H1 (cell line): ENCODE measurements at regions not wholly inside any gene's neighbourhood (a gene's known extent, or its start where the extent isn't known, plus 50 kb on each side); places are given as distances from the start of the nearest gene placed in this dataset.
A peak's percentile ranks its signal among the peaks of the same experiment; 100 is the strongest.

Experiments
- CTCF ChIA-PET: fragments of 300-600 bp; sonication (Branson Sonifier 250); formaldehyde crosslinking; loops from one replicate; lab custom pipeline; 2021; ENCODE audit not compliant: partially characterized antibody; lab: Charles Lee
- POLR2A ChIA-PET: fragments of 300-600 bp; sonication (Branson Sonifier 250); formaldehyde crosslinking; loops from one replicate; lab custom pipeline; 2021; ENCODE audit warnings: inconsistent platforms; ENCODE audit not compliant: partially characterized antibody; lab: Charles Lee
- DNase-seq, 2 experiments: peaks; one replicate each; pipeline versions ENCODE4 v3.0.0 to v3.0.0-alpha.2; 2010 to 2022; ENCODE audit warnings: low spot score in 2 of 2, low read depth in 1 of 2, mixed read lengths in 1 of 2
- FAIRE-seq: peaks from 2 replicates; lab custom pipeline; 2011; peaks lifted over from hg19 to GRCh38; lab: Jason Lieb, UNC
- H2AFZ ChIP-seq: 2 replicates; pipeline ENCODE4 v1.8.1; 2012; ENCODE audit warnings: low read length, inconsistent platforms
- H2AK5ac ChIP-seq: 2 replicates; pipeline ENCODE4 v1.6.1; 2013; ENCODE audit warnings: low read depth, low read length
- H2BK120ac ChIP-seq: replicated peaks from 2 replicates; pipeline ENCODE3; 2013; ENCODE audit warnings: low read depth, low read length, inconsistent platforms
- H2BK12ac ChIP-seq: 2 replicates; pipeline ENCODE4 v1.6.1; 2013; ENCODE audit warnings: low read depth, low read length
- H2BK15ac ChIP-seq: 2 replicates; pipeline ENCODE4 v1.6.1; 2013; ENCODE audit warnings: low read length
- H2BK20ac ChIP-seq: 2 replicates; pipeline ENCODE4 v1.6.1; 2013; ENCODE audit warnings: low read length
- H2BK5ac ChIP-seq: 2 replicates; pipeline ENCODE4 v1.6.1; 2013; ENCODE audit warnings: low read depth, low read length
- H3K14ac ChIP-seq: 2 replicates; pipeline ENCODE4 v1.6.1; 2013; ENCODE audit warnings: inconsistent platforms; ENCODE audit not compliant: insufficient read length
- H3K18ac ChIP-seq: 2 replicates; pipeline ENCODE4 v1.6.1; 2013; ENCODE audit warnings: low read length; ENCODE audit errors: extremely low read depth
- H3K23ac ChIP-seq: 2 replicates; pipeline ENCODE4 v1.6.1; 2013; ENCODE audit warnings: inconsistent platforms; ENCODE audit not compliant: insufficient read length
- H3K23me2 ChIP-seq: 2 replicates; pipeline ENCODE4 v1.6.1; 2013; ENCODE audit warnings: low read depth, low read length
- H3K27ac ChIP-seq: 2 replicates; pipeline ENCODE4 v1.6.1; 2011; ENCODE audit warnings: low read depth, low read length, inconsistent platforms
- H3K27me3 ChIP-seq, 4 experiments: replicated peaks in 1 of 4; 1 replicate in 1 of 4; 2 replicates in 3 of 4; pipeline versions ENCODE4 v1.6.1 to v1.8.1; 2011 to 2013; ENCODE audit warnings: low read length in 3 of 4, mild to moderate bottlenecking in 3 of 4, inconsistent platforms in 2 of 4, mixed read lengths in 2 of 4, moderate library complexity in 1 of 4; ENCODE audit not compliant: control insufficient read depth in 3 of 4, insufficient read depth in 3 of 4; ENCODE audit errors: extremely low read depth in 1 of 4
- H3K36me3 ChIP-seq, 4 experiments: 2 replicates each; pipeline versions ENCODE4 v1.6.1 to v1.8.1; 2011 to 2013; ENCODE audit warnings: mild to moderate bottlenecking in 4 of 4, low read length in 3 of 4, moderate library complexity in 2 of 4, control low read depth in 1 of 4, inconsistent platforms in 1 of 4; ENCODE audit not compliant: insufficient read depth in 4 of 4, control insufficient read depth in 2 of 4
- H3K4ac ChIP-seq: replicated peaks from 2 replicates; pipeline ENCODE3; 2013; ENCODE audit warnings: low read length, low read depth, mixed read lengths, inconsistent platforms; ENCODE audit not compliant: insufficient read length
- H3K4me1 ChIP-seq, 4 experiments: replicated peaks in 1 of 4; 1 replicate in 1 of 4; 2 replicates in 3 of 4; pipeline versions ENCODE4 v1.6.1 to v1.8.1; 2011 to 2013; ENCODE audit warnings: low read length in 3 of 4, inconsistent platforms in 2 of 4, mixed read lengths in 1 of 4; ENCODE audit not compliant: insufficient read depth in 4 of 4, control insufficient read depth in 3 of 4
- H3K4me2 ChIP-seq, 2 experiments: 2 replicates each; pipeline versions ENCODE4 v1.6.1 to v1.8.1; 2011 to 2013; ENCODE audit warnings: low read depth in 2 of 2, low read length in 2 of 2, control low read depth in 1 of 2, inconsistent platforms in 1 of 2, mild to moderate bottlenecking in 1 of 2; ENCODE audit not compliant: insufficient read depth in 1 of 2
- H3K4me3 ChIP-seq, 4 experiments: fragments of 200-600, 300-600 bp in 1 of 4; sonication (generic), shearing (Covaris generic), sonication (Bioruptor Twin) in 1 of 4; 2 replicates each; pipeline versions ENCODE4 v1.5.1 to v1.8.1; 2011 to 2016; ENCODE audit warnings: low read length in 4 of 4, low read depth in 3 of 4, control low read depth in 2 of 4, inconsistent platforms in 2 of 4, mild to moderate bottlenecking in 2 of 4, mixed read lengths in 1 of 4, moderate library complexity in 1 of 4; ENCODE audit not compliant: insufficient read depth in 2 of 4; ENCODE audit errors: extremely low read depth in 1 of 4
- H3K56ac ChIP-seq: replicated peaks from 2 replicates; pipeline ENCODE3; 2013; ENCODE audit warnings: low read depth, mild to moderate bottlenecking, mixed read lengths, low read length, inconsistent platforms; ENCODE audit not compliant: insufficient read length
- H3K79me1 ChIP-seq: 2 replicates; pipeline ENCODE4 v1.6.1; 2013; ENCODE audit warnings: low read depth, low read length, control low read depth
- H3K79me2 ChIP-seq, 2 experiments: 2 replicates each; pipeline versions ENCODE4 v1.6.1 to v1.8.1; 2012 to 2013; ENCODE audit warnings: low read length in 2 of 2, mild to moderate bottlenecking in 2 of 2, inconsistent platforms in 1 of 2; ENCODE audit not compliant: insufficient read depth in 2 of 2, control insufficient read depth in 1 of 2
- H3K9ac ChIP-seq, 4 experiments: replicated peaks in 1 of 4; 1 replicate in 1 of 4; 2 replicates in 3 of 4; pipeline versions ENCODE4 v1.6.1 to v1.8.1; 2011 to 2013; ENCODE audit warnings: low read depth in 3 of 4, low read length in 3 of 4, control low read depth in 2 of 4, mild to moderate bottlenecking in 2 of 4, moderate library complexity in 2 of 4, inconsistent platforms in 1 of 4; ENCODE audit errors: extremely low read depth in 1 of 4
- H3K9me3 ChIP-seq, 2 experiments: 2 replicates each; pipeline versions ENCODE4 v1.6.1 to v1.8.1; 2012 to 2013; ENCODE audit warnings: mild to moderate bottlenecking in 2 of 2, moderate library complexity in 2 of 2, control low read depth in 1 of 2, inconsistent platforms in 1 of 2, low read depth in 1 of 2, low read length in 1 of 2, mixed read lengths in 1 of 2; ENCODE audit not compliant: insufficient read depth in 2 of 2
- H4K20me1 ChIP-seq, 2 experiments: replicated peaks in 1 of 2; 2 replicates each; pipeline versions ENCODE3 to v1.8.1; 2011 to 2013; ENCODE audit warnings: inconsistent platforms in 2 of 2, low read length in 2 of 2, mild to moderate bottlenecking in 1 of 2; ENCODE audit not compliant: insufficient read depth in 2 of 2, control insufficient read depth in 1 of 2
- H4K5ac ChIP-seq: 2 replicates; pipeline ENCODE4 v1.6.1; 2013; ENCODE audit warnings: low read length, low read depth, mixed read lengths, inconsistent platforms; ENCODE audit not compliant: insufficient read length
- H4K8ac ChIP-seq: 2 replicates; pipeline ENCODE4 v1.8.0; 2013; ENCODE audit warnings: mild to moderate bottlenecking, moderate library complexity, low read length, inconsistent platforms; ENCODE audit not compliant: insufficient read depth; ENCODE audit errors: extremely low read depth
- H4K91ac ChIP-seq: replicated peaks from 2 replicates; pipeline ENCODE3; 2013; ENCODE audit warnings: low read length, mixed read lengths, inconsistent platforms; ENCODE audit not compliant: insufficient read length
- ASH2L ChIP-seq: fragments of 200-600, 300-600 bp; sonication (generic); IDR thresholded peaks from one replicate; pipeline ENCODE4 v1.7.1; 2017; ENCODE audit warnings: low read length
- CBX5 ChIP-seq: fragments of 300-800, 300-1000 bp; sonication (generic); IDR thresholded peaks from 2 replicates; pipeline ENCODE4 v1.7.1; 2016; ENCODE audit warnings: antibody characterized with exemption, low read length, low read depth
- CBX8 ChIP-seq: fragments of 300-800, 300-1000 bp; sonication (generic); IDR thresholded peaks from 2 replicates; pipeline ENCODE4 v1.7.1; 2016; ENCODE audit warnings: low read depth, low read length, borderline replicate concordance
- CHD1 ChIP-seq: IDR thresholded peaks from 2 replicates; pipeline ENCODE4 v1.6.1; 2012; ENCODE audit warnings: low read depth, low read length, improper control_type of control experiment
- E2F6 ChIP-seq: IDR thresholded peaks from 2 replicates; pipeline ENCODE4 v1.6.1; 2012; ENCODE audit warnings: inconsistent platforms
- POLR2A ChIP-seq, 2 experiments: IDR thresholded peaks; 1 replicate in 1 of 2; 2 replicates in 1 of 2; pipeline ENCODE4 v1.6.1; 2011; ENCODE audit warnings: low read depth in 2 of 2, low read length in 2 of 2, mild to moderate bottlenecking in 2 of 2; ENCODE audit errors: control extremely low read depth in 1 of 2
- POLR2AphosphoS5 ChIP-seq: IDR thresholded peaks from 2 replicates; pipeline ENCODE4 v1.6.1; 2011; ENCODE audit warnings: low read depth, low read length
- RXRA ChIP-seq: IDR thresholded peaks from 2 replicates; pipeline ENCODE4 v1.6.1; 2011; ENCODE audit warnings: low read depth, mild to moderate bottlenecking, low read length, moderate library complexity; ENCODE audit not compliant: insufficient read depth
- SIN3A ChIP-seq, 2 experiments: IDR thresholded peaks in 1 of 2; conservative IDR thresholded peaks in 1 of 2; 2 replicates each; pipeline ENCODE4 v1.6.1; 2011 to 2012; ENCODE audit warnings: low read length in 2 of 2, improper control_type of control experiment in 1 of 2, low read depth in 1 of 2, mild to moderate bottlenecking in 1 of 2
- SIRT6 ChIP-seq: IDR thresholded peaks from one replicate; pipeline ENCODE4 v1.7.1; 2012; ENCODE audit warnings: low read length, inconsistent platforms
- SRF ChIP-seq: IDR thresholded peaks from 2 replicates; pipeline ENCODE4 v1.6.1; 2011; ENCODE audit warnings: mild to moderate bottlenecking, low read depth, low read length, moderate library complexity
- TAF7 ChIP-seq: optimal IDR thresholded peaks from 2 replicates; pipeline ENCODE3; 2011; ENCODE audit warnings: low read depth, mild to moderate bottlenecking, inconsistent platforms, low read length, moderate library complexity, borderline replicate concordance
- TBP ChIP-seq: IDR thresholded peaks from 2 replicates; pipeline ENCODE4 v1.6.1; 2011; ENCODE audit warnings: low read depth, low read length, improper control_type of control experiment
- TEAD4 ChIP-seq: IDR thresholded peaks from 2 replicates; pipeline ENCODE4 v1.6.1; 2012; ENCODE audit warnings: low read depth, low read length, inconsistent platforms, mixed read lengths
- USF2 ChIP-seq: IDR thresholded peaks from 2 replicates; pipeline ENCODE4 v1.6.1; 2011; ENCODE audit warnings: low read length, improper control_type of control experiment
- WGBS, 2 experiments: shearing (Covaris generic) in 1 of 2; methylation state at CpG; one replicate each; pipeline versions ENCODE4 v1.1.6 to v1.1.7; 2013 to 2015; ENCODE audit warnings: low lambda C conversion rate in 2 of 2, mixed read lengths in 2 of 2, inconsistent platforms in 1 of 2, low coverage in 1 of 2, missing lambda C conversion rate in 1 of 2; ENCODE audit not compliant: insufficient replicate concordance in 2 of 2, insufficient coverage in 1 of 2, insufficient read length in 1 of 2; ENCODE audit errors: extremely low coverage in 1 of 2, missing lambda C conversion rate in 1 of 2; 5-methylcytosine and 5-hydroxymethylcytosine counted together

GRCh38 chrX:39144323-39144722 lies 343.1 kb downstream of the MID1IP1 start:
- Histone ChIP-seq H4K20me1 (no peaks in the 10 kb centered on the region), H3K9me3 (no peaks in the 10 kb centered on the region), H3K27me3 (no peaks in the 10 kb centered on the region), H3K4me1 (no peaks in the 10 kb centered on the region), H2BK5ac (no peak overlapping the region), H3K23me2 (no peaks in the 10 kb centered on the region), H3K79me1 (no peaks in the 10 kb centered on the region), H2BK15ac (no peak overlapping the region), H4K91ac (no peak overlapping the region), H2BK12ac (no peak overlapping the region), H3K4me2 (no peak overlapping the region), H4K8ac (no peak overlapping the region), H3K56ac (no peak overlapping the region), H3K36me3 (no peaks in the 10 kb centered on the region), H3K18ac (no peak overlapping the region), H2AFZ (no peak overlapping the region), H4K5ac (no peak overlapping the region), H3K4ac (no peak overlapping the region), H2AK5ac (no peak overlapping the region), H3K4me3 (no peak overlapping the region), H2BK20ac (no peak overlapping the region), H3K14ac (no peak overlapping the region), H2BK120ac (no peak overlapping the region), H3K27ac (no peak overlapping the region), H3K23ac (no peak overlapping the region), H3K79me2 (no peaks in the 10 kb centered on the region), H3K9ac (no peak overlapping the region)
- FAIRE-seq, result peak; percentile 58
- 77% methylated on average over 3 of the region's 3 CpGs; no CpG with 5 or more reads in 1 of the 2 experiments for WGBS, 2 experiments
- no peak for DNase-seq
- POLR2A ChIA-PET, result no interaction called here
- CTCF ChIA-PET, result interaction anchor here (2.6 kb wide), 1 partner anchor 11 kb away, joined by 7 read pairs; no protein-coding TSS in a partner anchor
- TF ChIP-seq SIN3A (conservative IDR thresholded peaks at IDR 0.05 in 1 of 2, IDR thresholded peaks at IDR 0.05 in 1 of 2; ENCODE audit: low read depth in 1 of 2, low read length in 2 of 2), result no peak
- no peak for TF ChIP-seq TBP
- TF ChIP-seq SRF, result no peak
- no peak for TF ChIP-seq CBX8
- no peak for TF ChIP-seq E2F6
- no peak for TF ChIP-seq TEAD4
- no peak for TF ChIP-seq USF2
- TF ChIP-seq TAF7, result no peak
- no peak for TF ChIP-seq CHD1
- TF ChIP-seq POLR2AphosphoS5, result no peak
- TF ChIP-seq ASH2L, result no peak
- no peak for TF ChIP-seq CBX5
- no peak for TF ChIP-seq POLR2A (IDR thresholded peaks at IDR 0.05; ENCODE audit: control extremely low read depth in 1 of 2, low read depth in 2 of 2, low read length in 2 of 2)
- TF ChIP-seq SIRT6, result no peak
- no peak for TF ChIP-seq RXRA
